ENCODE measurements at regions not wholly inside any gene's neighbourhood (a gene's known extent, or its start where the extent isn't known, plus 50 kb on each side); places are given as distances from the start of the nearest gene placed in this dataset.
A peak's percentile ranks its signal among the peaks of the same experiment; 100 is the strongest.

DNA sequence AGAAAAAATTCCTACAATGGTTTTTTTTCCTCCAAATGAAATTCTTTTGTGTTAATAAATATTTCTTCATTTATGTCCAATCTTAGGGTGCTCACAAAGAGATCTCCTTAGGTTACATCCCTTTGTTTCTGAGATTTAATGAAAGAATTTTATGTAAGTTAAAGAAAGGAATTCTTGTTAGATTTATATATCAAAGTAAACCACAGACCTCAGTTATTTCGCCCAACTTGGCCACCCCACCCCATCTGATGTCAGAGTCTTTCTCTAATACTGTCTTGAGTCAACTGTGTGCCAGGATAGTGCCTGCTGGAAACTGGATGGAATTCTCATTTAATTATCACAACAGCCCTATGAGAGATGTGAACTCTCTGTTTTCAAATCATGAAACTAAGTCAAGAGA, 259.9 kb downstream of the OPA1 start:
- H3K4me2 ChIP-seq, result peak overlapping the region; percentile 63

More for the DNA sequence above, 259.9 kb downstream of the OPA1 start:
- H3K27me3 Mint-ChIP-seq (ENCODE audit: insufficient read depth, low read depth, poor library complexity), result no peaks in the 10 kb centered on the region
- no peak overlapping the region for H3K27ac ChIP-seq (ENCODE audit: low read depth)
- no peak overlapping the region for H3K4me3 ChIP-seq
- no peaks in the 10 kb centered on the region for H3K79me2 ChIP-seq (replicated peaks; ENCODE audit: insufficient read depth)
- H3K36me3 Mint-ChIP-seq (ENCODE audit: low read depth), result no peaks in the 10 kb centered on the region
- no peaks in the 10 kb centered on the region for H3F3A ChIP-seq (replicated peaks; ENCODE audit: low read depth)
- H3K27ac Mint-ChIP-seq, result no peak overlapping the region
- peaks cover 14% of the 10 kb centered on the region for H3K9me3 Mint-ChIP-seq
- peaks cover 21% of the 10 kb centered on the region for H3K4me1 ChIP-seq (ENCODE audit: insufficient read depth)
- H4K20me1 ChIP-seq (replicated peaks; ENCODE audit: insufficient read depth), result no peaks in the 10 kb centered on the region
- TF ChIP-seq REST (IDR thresholded peaks at IDR 0.05; ENCODE audit: unreplicated experiment) (no peak), STAT1 (IDR thresholded peaks at IDR 0.05; ENCODE audit: unreplicated experiment) (no peak), EZH2 (IDR thresholded peaks at IDR 0.05; ENCODE audit: low read depth, unreplicated experiment) (no peak), ETS1 (IDR thresholded peaks at IDR 0.05) (no peak), ZNF114 (CRISPR knock-in tag; IDR thresholded peaks at IDR 0.05) (no peak), NANOG (IDR thresholded peaks at IDR 0.05; ENCODE audit: borderline replicate concordance) (no peak), CTCF (conservative IDR thresholded peaks at IDR 0.05; ENCODE audit: low read depth in 2 of 2) (no peak), ZNF331 (CRISPR knock-in tag; IDR thresholded peaks at IDR 0.05; ENCODE audit: low read depth) (no peak), POLR2AphosphoS5 (IDR thresholded peaks at IDR 0.05; ENCODE audit: low read depth) (no peak), CREB1 (CRISPR knock-in tag; IDR thresholded peaks at IDR 0.05; ENCODE audit: low read depth) (no peak), EZH2phosphoT487 (IDR thresholded peaks at IDR 0.05; ENCODE audit: unreplicated experiment) (no peak), JUNB (IDR thresholded peaks at IDR 0.05; ENCODE audit: unreplicated experiment) (no peak)
- TF ChIP-seq, protein P1, sequence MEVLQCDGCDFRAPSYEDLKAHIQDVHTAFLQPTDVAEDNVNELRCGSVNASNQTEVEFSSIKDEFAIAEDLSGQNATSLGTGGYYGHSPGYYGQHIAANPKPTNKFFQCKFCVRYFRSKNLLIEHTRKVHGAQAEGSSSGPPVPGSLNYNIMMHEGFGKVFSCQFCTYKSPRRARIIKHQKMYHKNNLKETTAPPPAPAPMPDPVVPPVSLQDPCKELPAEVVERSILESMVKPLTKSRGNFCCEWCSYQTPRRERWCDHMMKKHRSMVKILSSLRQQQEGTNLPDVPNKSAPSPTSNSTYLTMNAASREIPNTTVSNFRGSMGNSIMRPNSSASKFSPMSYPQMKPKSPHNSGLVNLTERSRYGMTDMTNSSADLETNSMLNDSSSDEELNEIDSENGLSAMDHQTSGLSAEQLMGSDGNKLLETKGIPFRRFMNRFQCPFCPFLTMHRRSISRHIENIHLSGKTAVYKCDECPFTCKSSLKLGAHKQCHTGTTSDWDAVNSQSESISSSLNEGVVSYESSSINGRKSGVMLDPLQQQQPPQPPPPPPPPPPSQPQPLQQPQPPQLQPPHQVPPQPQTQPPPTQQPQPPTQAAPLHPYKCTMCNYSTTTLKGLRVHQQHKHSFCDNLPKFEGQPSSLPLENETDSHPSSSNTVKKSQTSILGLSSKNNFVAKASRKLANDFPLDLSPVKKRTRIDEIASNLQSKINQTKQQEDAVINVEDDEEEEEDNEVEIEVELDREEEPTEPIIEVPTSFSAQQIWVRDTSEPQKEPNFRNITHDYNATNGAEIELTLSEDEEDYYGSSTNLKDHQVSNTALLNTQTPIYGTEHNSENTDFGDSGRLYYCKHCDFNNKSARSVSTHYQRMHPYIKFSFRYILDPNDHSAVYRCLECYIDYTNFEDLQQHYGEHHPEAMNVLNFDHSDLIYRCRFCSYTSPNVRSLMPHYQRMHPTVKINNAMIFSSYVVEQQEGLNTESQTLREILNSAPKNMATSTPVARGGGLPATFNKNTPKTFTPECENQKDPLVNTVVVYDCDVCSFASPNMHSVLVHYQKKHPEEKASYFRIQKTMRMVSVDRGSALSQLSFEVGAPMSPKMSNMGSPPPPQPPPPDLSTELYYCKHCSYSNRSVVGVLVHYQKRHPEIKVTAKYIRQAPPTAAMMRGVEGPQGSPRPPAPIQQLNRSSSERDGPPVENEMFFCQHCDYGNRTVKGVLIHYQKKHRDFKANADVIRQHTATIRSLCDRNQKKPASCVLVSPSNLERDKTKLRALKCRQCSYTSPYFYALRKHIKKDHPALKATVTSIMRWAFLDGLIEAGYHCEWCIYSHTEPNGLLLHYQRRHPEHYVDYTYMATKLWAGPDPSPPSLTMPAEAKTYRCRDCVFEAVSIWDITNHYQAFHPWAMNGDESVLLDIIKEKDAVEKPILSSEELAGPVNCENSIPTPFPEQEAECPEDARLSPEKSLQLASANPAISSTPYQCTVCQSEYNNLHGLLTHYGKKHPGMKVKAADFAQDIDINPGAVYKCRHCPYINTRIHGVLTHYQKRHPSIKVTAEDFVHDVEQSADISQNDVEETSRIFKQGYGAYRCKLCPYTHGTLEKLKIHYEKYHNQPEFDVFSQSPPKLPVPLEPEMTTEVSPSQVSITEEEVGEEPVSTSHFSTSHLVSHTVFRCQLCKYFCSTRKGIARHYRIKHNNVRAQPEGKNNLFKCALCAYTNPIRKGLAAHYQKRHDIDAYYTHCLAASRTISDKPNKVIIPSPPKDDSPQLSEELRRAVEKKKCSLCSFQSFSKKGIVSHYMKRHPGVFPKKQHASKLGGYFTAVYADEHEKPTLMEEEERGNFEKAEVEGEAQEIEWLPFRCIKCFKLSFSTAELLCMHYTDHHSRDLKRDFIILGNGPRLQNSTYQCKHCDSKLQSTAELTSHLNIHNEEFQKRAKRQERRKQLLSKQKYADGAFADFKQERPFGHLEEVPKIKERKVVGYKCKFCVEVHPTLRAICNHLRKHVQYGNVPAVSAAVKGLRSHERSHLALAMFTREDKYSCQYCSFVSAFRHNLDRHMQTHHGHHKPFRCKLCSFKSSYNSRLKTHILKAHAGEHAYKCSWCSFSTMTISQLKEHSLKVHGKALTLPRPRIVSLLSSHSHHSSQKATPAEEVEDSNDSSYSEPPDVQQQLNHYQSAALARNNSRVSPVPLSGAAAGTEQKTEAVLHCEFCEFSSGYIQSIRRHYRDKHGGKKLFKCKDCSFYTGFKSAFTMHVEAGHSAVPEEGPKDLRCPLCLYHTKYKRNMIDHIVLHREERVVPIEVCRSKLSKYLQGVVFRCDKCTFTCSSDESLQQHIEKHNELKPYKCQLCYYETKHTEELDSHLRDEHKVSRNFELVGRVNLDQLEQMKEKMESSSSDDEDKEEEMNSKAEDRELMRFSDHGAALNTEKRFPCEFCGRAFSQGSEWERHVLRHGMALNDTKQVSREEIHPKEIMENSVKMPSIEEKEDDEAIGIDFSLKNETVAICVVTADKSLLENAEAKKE (CRISPR knock-in tag; IDR thresholded peaks at IDR 0.05), result no peak
- peaks cover 31% of the 10 kb centered on the region for H3K4me1 Mint-ChIP-seq
- no peaks in the 10 kb centered on the region for H3K36me3 ChIP-seq (ENCODE audit: insufficient read depth)
- ATAC-seq, result no peak
- no peak for DNase-seq (ENCODE audit: low spot score)
- no peak overlapping the region for H2AFZ ChIP-seq
- H3K27me3 ChIP-seq (ENCODE audit: insufficient read depth), result no peaks in the 10 kb centered on the region
- H3K4me3 Mint-ChIP-seq, result no peak overlapping the region
- H3K9me2 ChIP-seq (ENCODE audit: insufficient read depth), result no peaks in the 10 kb centered on the region
